Lower leg skin (tissue), 3 donors: ENCODE measurements at regions not wholly inside any gene's neighbourhood (a gene's known extent, or its start where the extent isn't known, plus 50 kb on each side); places are given as distances from the start of the nearest gene placed in this dataset.

Experiments used
- POLR2A ChIP-seq, 2 donors: fragments of 450-650 bp; IDR thresholded peaks; one replicate each; pipeline ENCODE4 v1.6.1; 2016 to 2017; ENCODE audit warnings: antibody characterized with exemption in 2 of 2, mild to moderate bottlenecking in 1 of 2, moderate library complexity in 1 of 2
- TF ChIP-seq, protein P1 (sequence below), 3 donors: fragments of 450-650 bp; IDR thresholded peaks; one replicate each; pipeline ENCODE4 v1.5.1; 2016; ENCODE audit warnings: antibody characterized with exemption in 3 of 3, mild to moderate bottlenecking in 3 of 3, moderate library complexity in 2 of 3

DNA sequence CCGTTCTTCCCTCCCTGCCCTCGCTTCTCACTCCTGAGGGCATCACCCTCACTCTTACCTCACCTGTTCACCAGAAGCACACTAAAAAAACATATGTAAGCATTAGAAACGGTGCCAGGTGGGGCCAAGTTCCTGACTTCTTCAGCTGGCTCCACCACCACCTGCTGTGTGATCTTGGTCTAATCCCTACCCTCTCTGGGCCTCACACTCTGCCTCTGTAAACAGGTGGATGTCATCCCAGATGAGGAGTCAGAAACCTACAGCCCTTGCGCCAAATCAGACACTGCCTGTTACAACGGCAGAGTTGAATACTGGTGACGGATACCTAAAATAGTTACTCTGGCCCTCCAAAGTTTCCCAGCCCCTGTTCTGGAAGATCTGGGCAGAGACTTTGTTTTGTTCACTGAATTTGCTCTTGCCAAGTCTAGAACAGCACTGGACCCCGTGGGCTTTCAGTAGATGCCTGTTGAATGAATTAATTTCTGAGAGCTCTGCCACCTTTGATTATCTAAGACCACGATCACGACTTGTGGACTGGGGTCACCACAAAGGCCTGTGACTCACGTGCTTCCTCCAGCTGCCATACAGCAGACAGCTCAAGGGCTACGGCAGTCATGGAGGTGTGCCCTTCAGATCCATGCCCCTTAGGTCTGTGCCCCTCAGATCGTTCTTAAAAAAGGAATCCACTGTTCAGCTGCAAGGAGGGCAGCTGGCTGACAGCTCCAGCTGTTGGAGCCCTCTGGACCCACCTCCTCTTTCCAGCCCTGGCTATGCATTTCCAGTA lies 71.9 kb downstream of the GSC start:
- TF ChIP-seq, protein P1, sequence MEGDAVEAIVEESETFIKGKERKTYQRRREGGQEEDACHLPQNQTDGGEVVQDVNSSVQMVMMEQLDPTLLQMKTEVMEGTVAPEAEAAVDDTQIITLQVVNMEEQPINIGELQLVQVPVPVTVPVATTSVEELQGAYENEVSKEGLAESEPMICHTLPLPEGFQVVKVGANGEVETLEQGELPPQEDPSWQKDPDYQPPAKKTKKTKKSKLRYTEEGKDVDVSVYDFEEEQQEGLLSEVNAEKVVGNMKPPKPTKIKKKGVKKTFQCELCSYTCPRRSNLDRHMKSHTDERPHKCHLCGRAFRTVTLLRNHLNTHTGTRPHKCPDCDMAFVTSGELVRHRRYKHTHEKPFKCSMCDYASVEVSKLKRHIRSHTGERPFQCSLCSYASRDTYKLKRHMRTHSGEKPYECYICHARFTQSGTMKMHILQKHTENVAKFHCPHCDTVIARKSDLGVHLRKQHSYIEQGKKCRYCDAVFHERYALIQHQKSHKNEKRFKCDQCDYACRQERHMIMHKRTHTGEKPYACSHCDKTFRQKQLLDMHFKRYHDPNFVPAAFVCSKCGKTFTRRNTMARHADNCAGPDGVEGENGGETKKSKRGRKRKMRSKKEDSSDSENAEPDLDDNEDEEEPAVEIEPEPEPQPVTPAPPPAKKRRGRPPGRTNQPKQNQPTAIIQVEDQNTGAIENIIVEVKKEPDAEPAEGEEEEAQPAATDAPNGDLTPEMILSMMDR (IDR thresholded peaks at IDR 0.05): no peak
- no peak for TF ChIP-seq POLR2A (IDR thresholded peaks at IDR 0.05)
